ENCODE measurements at regions not wholly inside any gene's neighbourhood (a gene's known extent, or its start where the extent isn't known, plus 50 kb on each side); places are given as distances from the start of the nearest gene placed in this dataset.

- DNase-seq (ENCODE audit: low read depth, low spot score), result no peak
- CTCF ChIA-PET, result no interaction called here
- POLR2A ChIA-PET, result no interaction called here
- H3K4me3 ChIP-seq (ENCODE audit: low read depth, low read length), result no peak overlapping the region
- H3K9me3 ChIP-seq (ENCODE audit: control insufficient read depth, insufficient read depth, low read length), result no peaks in the 10 kb centered on the region
- no peak overlapping the region for H3K27ac ChIP-seq (ENCODE audit: low read depth, low read length)
- H3K27me3 ChIP-seq (ENCODE audit: control insufficient read depth, insufficient read depth, low read length), result no peaks in the 10 kb centered on the region
- TF ChIP-seq, protein P1, sequence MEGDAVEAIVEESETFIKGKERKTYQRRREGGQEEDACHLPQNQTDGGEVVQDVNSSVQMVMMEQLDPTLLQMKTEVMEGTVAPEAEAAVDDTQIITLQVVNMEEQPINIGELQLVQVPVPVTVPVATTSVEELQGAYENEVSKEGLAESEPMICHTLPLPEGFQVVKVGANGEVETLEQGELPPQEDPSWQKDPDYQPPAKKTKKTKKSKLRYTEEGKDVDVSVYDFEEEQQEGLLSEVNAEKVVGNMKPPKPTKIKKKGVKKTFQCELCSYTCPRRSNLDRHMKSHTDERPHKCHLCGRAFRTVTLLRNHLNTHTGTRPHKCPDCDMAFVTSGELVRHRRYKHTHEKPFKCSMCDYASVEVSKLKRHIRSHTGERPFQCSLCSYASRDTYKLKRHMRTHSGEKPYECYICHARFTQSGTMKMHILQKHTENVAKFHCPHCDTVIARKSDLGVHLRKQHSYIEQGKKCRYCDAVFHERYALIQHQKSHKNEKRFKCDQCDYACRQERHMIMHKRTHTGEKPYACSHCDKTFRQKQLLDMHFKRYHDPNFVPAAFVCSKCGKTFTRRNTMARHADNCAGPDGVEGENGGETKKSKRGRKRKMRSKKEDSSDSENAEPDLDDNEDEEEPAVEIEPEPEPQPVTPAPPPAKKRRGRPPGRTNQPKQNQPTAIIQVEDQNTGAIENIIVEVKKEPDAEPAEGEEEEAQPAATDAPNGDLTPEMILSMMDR (IDR thresholded peaks at IDR 0.05; ENCODE audit: low read depth, low read length), result no peak
Observed at GRCh38 chr3:64909011-64909410, 221.2 kb upstream of the ADAMTS9 start.

DNA sequence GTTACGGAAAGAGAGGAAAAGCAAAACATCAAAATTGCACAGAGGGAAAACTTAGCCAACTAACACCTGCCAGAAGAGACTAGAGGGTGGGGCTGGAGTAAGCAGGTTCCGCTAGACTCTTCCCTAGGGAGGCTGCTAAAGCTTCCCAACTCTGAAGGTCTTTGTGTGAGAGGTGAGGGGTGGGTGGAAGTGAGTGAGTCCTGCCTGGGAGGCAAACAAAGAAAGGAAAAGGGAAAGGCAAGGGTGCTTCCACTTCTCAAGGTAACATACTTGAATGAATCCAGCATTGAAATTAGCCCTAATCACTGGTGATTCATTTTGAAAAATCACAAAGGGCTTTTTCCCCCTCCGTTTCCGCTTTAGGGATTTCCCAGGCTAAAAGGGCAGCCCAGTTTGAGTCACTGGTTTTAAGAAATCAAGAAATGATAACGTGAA is 220.5 kb upstream of the ADAMTS9 start:
- ChIA-PET POLR2A (no interaction called here), CTCF (no interaction called here)
- Histone ChIP-seq H3K9me3 (ENCODE audit: control insufficient read depth, insufficient read depth, low read length) (no peaks in the 10 kb centered on the region), H3K27ac (ENCODE audit: low read depth, low read length) (no peak overlapping the region), H3K27me3 (ENCODE audit: control insufficient read depth, insufficient read depth, low read length) (no peaks in the 10 kb centered on the region), H3K4me3 (ENCODE audit: low read depth, low read length) (no peak overlapping the region)
- DNase-seq (ENCODE audit: low read depth, low spot score), result no peak
- TF ChIP-seq, protein P1 (IDR thresholded peaks at IDR 0.05; ENCODE audit: low read depth, low read length), result no peak

DNA sequence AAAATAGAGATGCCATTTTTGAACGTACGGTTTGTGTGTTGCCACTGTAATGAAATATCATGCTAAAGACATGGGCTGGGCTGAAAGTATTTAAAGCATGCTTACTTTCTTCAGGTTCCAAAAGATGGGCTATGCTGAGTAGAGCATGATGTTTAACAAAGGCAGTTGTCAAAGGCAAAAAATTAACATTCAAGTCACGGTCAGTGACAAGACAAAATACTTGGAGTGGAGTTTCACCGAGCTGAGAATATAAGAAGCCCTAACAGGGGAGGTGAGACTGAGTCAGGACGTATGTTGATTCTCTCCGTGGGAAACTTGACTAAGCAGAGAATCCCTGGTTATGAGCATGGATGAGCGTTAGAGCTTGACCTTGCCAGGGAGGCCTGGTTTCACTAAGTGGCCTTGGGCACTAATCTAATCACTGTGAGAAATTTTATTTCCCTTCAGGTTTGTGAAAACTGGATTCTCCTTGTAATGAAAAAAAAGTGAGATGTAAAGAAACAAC is 218.2 kb upstream of the ADAMTS9 start:
- POLR2A ChIA-PET, result no interaction called here

DNA sequence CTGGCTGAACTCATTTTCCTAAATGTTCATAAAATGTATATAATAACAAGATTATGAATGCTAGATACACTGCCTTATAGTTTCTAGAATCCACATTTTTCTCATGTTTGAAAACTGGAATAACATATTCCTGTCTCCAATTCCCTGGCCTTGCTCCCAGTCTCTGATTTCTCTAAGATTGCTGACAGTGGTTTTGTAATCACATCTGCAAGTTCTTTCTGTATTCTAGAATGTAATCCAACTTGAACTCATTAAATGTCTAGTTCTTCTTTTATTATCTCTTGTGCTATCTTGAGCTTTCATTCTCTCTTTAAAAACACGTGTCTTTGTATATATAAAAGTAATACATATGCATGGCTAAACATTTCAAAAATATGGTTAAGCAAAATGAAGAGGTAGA is 215.2 kb upstream of the ADAMTS9 start:
- CTCF ChIA-PET, result no interaction called here
- no peak for DNase-seq (ENCODE audit: low read depth, low spot score)
- Histone ChIP-seq H3K27me3 (ENCODE audit: control insufficient read depth, insufficient read depth, low read length) (no peaks in the 10 kb centered on the region), H3K9me3 (ENCODE audit: control insufficient read depth, insufficient read depth, low read length) (no peaks in the 10 kb centered on the region), H3K27ac (ENCODE audit: low read depth, low read length) (no peak overlapping the region), H3K4me3 (ENCODE audit: low read depth, low read length) (no peak overlapping the region)
- TF ChIP-seq, protein P1 (IDR thresholded peaks at IDR 0.05; ENCODE audit: low read depth, low read length), result no peak
- POLR2A ChIA-PET, result no interaction called here

More for the DNA sequence above, 218.2 kb upstream of the ADAMTS9 start:
- Histone ChIP-seq H3K27ac (ENCODE audit: low read depth, low read length) (no peak overlapping the region), H3K4me3 (ENCODE audit: low read depth, low read length) (no peak overlapping the region), H3K27me3 (ENCODE audit: control insufficient read depth, insufficient read depth, low read length) (no peaks in the 10 kb centered on the region), H3K9me3 (ENCODE audit: control insufficient read depth, insufficient read depth, low read length) (no peaks in the 10 kb centered on the region)
- CTCF ChIA-PET, result no interaction called here
- TF ChIP-seq, protein P1 (IDR thresholded peaks at IDR 0.05; ENCODE audit: low read depth, low read length), result no peak
- DNase-seq (ENCODE audit: low read depth, low spot score), result no peak

- Histone ChIP-seq H3K27ac (ENCODE audit: low read depth, low read length) (no peak overlapping the region), H3K27me3 (ENCODE audit: control insufficient read depth, insufficient read depth, low read length) (no peaks in the 10 kb centered on the region), H3K9me3 (ENCODE audit: control insufficient read depth, insufficient read depth, low read length) (no peaks in the 10 kb centered on the region), H3K4me3 (ENCODE audit: low read depth, low read length) (no peak overlapping the region)
- ChIA-PET POLR2A (no interaction called here), CTCF (no interaction called here)
- TF ChIP-seq, protein P1 (IDR thresholded peaks at IDR 0.05; ENCODE audit: low read depth, low read length), result no peak
- no peak for DNase-seq (ENCODE audit: low read depth, low spot score)
Observed at GRCh38 chr3:64901986-64902516, 214.3 kb upstream of the ADAMTS9 start.
